Memory B cell (primary cell): ENCODE measurements at regions not wholly inside any gene's neighbourhood (a gene's known extent, or its start where the extent isn't known, plus 50 kb on each side); places are given as distances from the start of the nearest gene placed in this dataset.
"Not testable (repeated sequence)": the region's sequence is repeated elsewhere in the genome, so short reads cannot be mapped to it uniquely, and the experiment has no call there.

Source experiments
- ATAC-seq: fragments of 150-1000 bp; cut with Tn5 transposase; 2 replicates; pipeline ENCODE4 v1.10.0; 2021; ENCODE audit warnings: low read depth, mild to moderate bottlenecking, moderate library complexity
- DNase-seq, 2 donors: peaks; one replicate each; pipeline ENCODE4 v3.0.0; 2022; ENCODE audit warnings: low spot score in 2 of 2
- H3K27ac Mint-ChIP-seq: one replicate; pipeline ENCODE4 v1.8.0; 2022; ENCODE audit warnings: mild to moderate bottlenecking, moderate library complexity, mixed read lengths
- H3K27me3 Mint-ChIP-seq: one replicate; pipeline ENCODE4 v1.8.0; 2022; ENCODE audit warnings: mixed read lengths
- H3K36me3 Mint-ChIP-seq: one replicate; pipeline ENCODE4 v1.8.0; 2022; ENCODE audit warnings: mild to moderate bottlenecking, mixed read lengths
- H3K4me1 Mint-ChIP-seq: one replicate; pipeline ENCODE4 v1.8.0; 2022; ENCODE audit warnings: mixed read lengths
- H3K4me3 Mint-ChIP-seq: one replicate; pipeline ENCODE4 v1.8.0; 2022; ENCODE audit warnings: mild to moderate bottlenecking, moderate library complexity, mixed read lengths
- H3K9me3 Mint-ChIP-seq: one replicate; pipeline ENCODE4 v1.8.0; 2022; ENCODE audit warnings: mixed read lengths

GRCh38 chr5:63803165-63803564, 159.1 kb downstream of the HTR1A start:
- DNase-seq (no peak), ATAC-seq (no peak)
- Mint-ChIP-seq H3K4me1 (no peaks in the 10 kb centered on the region), H3K27me3 (no peaks in the 10 kb centered on the region), H3K9me3 (peaks cover 8% of the 10 kb centered on the region), H3K36me3 (no peaks in the 10 kb centered on the region), H3K4me3 (no peak overlapping the region), H3K27ac (no peak overlapping the region)

- ATAC-seq (no peak), DNase-seq (no peak)
- H3K27me3 Mint-ChIP-seq, result no peaks in the 10 kb centered on the region
- H3K27ac Mint-ChIP-seq, result no peak overlapping the region
- H3K4me3 Mint-ChIP-seq, result no peak overlapping the region
- H3K9me3 Mint-ChIP-seq, result peaks cover 11% of the 10 kb centered on the region
- no peaks in the 10 kb centered on the region for H3K4me1 Mint-ChIP-seq
- H3K36me3 Mint-ChIP-seq, result no peaks in the 10 kb centered on the region
Measured at GRCh38 chr5:63794979-63795378, 167.3 kb downstream of the HTR1A start.

- DNase-seq, result no peak
Measured at GRCh38 chr5:63794296-63794695, 167.9 kb downstream of the HTR1A start.

DNA sequence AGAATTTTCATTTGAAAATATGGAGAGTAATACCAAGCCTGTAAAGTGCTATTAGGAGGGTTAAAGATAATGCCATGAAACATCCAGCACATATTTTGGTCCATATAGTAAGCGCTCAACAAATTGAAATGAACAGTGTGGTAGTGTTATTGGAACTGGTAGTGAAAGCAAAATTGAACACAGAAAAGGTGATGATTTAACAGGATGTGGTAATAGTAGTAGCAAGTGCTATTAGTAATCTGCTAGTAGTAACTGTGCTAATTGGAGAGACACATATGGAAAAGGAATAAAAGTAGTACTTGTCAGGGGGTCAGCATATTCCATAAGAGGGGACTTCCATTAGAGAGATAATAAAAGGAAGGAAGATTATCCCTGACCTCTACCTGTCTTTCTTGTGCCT, 187.3 kb downstream of the HTR1A start:
- Mint-ChIP-seq H3K4me1 (no peaks in the 10 kb centered on the region), H3K27me3 (no peaks in the 10 kb centered on the region), H3K4me3 (no peak overlapping the region), H3K36me3 (no peaks in the 10 kb centered on the region), H3K9me3 (peaks cover 6% of the 10 kb centered on the region), H3K27ac (no peak overlapping the region)
- ATAC-seq (no peak), DNase-seq (no peak)

More at GRCh38 chr5:63794296-63794695, 167.9 kb downstream of the HTR1A start:
- peaks cover 10% of the 10 kb centered on the region for H3K9me3 Mint-ChIP-seq
- no peak overlapping the region for H3K4me3 Mint-ChIP-seq
- ATAC-seq, result no peak
- H3K36me3 Mint-ChIP-seq, result no peaks in the 10 kb centered on the region
- H3K4me1 Mint-ChIP-seq, result no peaks in the 10 kb centered on the region
- H3K27ac Mint-ChIP-seq, result no peak overlapping the region
- no peaks in the 10 kb centered on the region for H3K27me3 Mint-ChIP-seq

DNA sequence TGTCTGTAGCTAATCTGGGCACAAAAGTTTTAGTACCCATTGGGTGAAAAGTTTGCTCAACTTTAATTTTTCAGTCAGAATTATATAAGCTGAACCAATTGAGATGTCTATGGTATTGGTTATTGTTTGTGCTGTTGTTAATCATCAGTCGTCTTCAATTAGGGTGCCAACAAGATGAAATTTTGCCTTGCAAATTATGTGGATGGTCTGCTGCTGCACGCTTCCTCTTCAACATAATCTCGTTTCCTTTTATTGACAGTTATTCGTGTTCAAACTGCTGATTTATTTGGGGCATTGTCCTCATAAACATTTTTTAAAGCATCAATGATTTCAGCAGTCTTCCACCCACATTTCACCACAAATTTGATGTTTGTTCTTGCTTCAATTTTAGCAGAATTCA, 194.0 kb downstream of the HTR1A start:
- Mint-ChIP-seq H3K9me3 (peaks cover 13% of the 10 kb centered on the region), H3K27ac (no peak overlapping the region), H3K36me3 (no peaks in the 10 kb centered on the region), H3K4me1 (no peaks in the 10 kb centered on the region), H3K4me3 (no peak overlapping the region), H3K27me3 (no peaks in the 10 kb centered on the region)
- ATAC-seq, result no peak
- no peak for DNase-seq

GRCh38 chr5:63760965-63761364, 201.3 kb downstream of the HTR1A start:
- Mint-ChIP-seq H3K4me3 (no peak overlapping the region), H3K27ac (no peak overlapping the region), H3K36me3 (no peaks in the 10 kb centered on the region), H3K9me3 (peaks cover 8% of the 10 kb centered on the region), H3K27me3 (no peaks in the 10 kb centered on the region), H3K4me1 (no peaks in the 10 kb centered on the region)
- no peak for ATAC-seq
- DNase-seq, result no peak

- no peaks in the 10 kb centered on the region for H3K27me3 Mint-ChIP-seq
- peaks cover 6% of the 10 kb centered on the region for H3K9me3 Mint-ChIP-seq
- H3K4me3 Mint-ChIP-seq, result no peak overlapping the region
- ATAC-seq (no peak), DNase-seq (no peak)
- H3K27ac Mint-ChIP-seq, result no peak overlapping the region
- no peaks in the 10 kb centered on the region for H3K4me1 Mint-ChIP-seq
- H3K36me3 Mint-ChIP-seq, result no peaks in the 10 kb centered on the region
Measured at GRCh38 chr5:63743096-63743798, 219.0 kb downstream of the HTR1A start.

- ATAC-seq, DNase-seq, H3K27ac Mint-ChIP-seq, H3K36me3 Mint-ChIP-seq, H3K4me1 Mint-ChIP-seq, H3K27me3 Mint-ChIP-seq, H3K4me3 Mint-ChIP-seq, H3K9me3 Mint-ChIP-seq: not testable (repeated sequence)
Measured at GRCh38 chr5:63732880-63733279, 229.4 kb downstream of the HTR1A start.

DNA sequence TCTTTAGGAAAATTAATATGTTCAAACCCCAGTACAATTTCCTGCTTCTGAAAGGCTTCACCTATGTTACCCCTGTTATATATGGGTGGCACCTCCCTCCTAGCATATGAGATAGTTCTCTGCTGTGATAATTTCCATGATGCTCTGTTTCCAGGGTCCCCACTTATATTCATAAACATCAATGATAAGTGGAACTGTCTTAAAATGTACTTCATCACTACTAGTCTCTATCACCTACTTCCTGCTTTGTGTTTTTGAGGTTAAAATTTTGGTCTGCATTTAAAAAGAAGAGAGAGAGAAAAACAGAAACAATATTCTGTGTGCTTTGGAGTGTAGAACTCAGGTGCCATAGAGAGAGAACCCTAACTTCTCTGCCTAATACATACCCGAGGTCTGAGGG, 234.7 kb downstream of the HTR1A start:
- H3K27ac Mint-ChIP-seq, result no peak overlapping the region
- ATAC-seq (no peak), DNase-seq (no peak)
- H3K9me3 Mint-ChIP-seq, result peaks cover 7% of the 10 kb centered on the region
- no peak overlapping the region for H3K4me3 Mint-ChIP-seq
- H3K4me1 Mint-ChIP-seq, result no peaks in the 10 kb centered on the region
- H3K36me3 Mint-ChIP-seq, result no peaks in the 10 kb centered on the region
- no peaks in the 10 kb centered on the region for H3K27me3 Mint-ChIP-seq

GRCh38 chr5:63726496-63726895, 235.7 kb downstream of the HTR1A start:
- DNase-seq (no peak), ATAC-seq (no peak)
- Mint-ChIP-seq H3K4me1 (no peaks in the 10 kb centered on the region), H3K4me3 (no peak overlapping the region), H3K9me3 (peaks cover 7% of the 10 kb centered on the region), H3K36me3 (no peaks in the 10 kb centered on the region), H3K27me3 (no peaks in the 10 kb centered on the region), H3K27ac (no peak overlapping the region)

GRCh38 chr5:63719147-63719546, 243.1 kb downstream of the HTR1A start:
- Mint-ChIP-seq H3K27ac (no peak overlapping the region), H3K9me3 (peaks cover 1% of the 10 kb centered on the region), H3K36me3 (no peaks in the 10 kb centered on the region), H3K27me3 (no peaks in the 10 kb centered on the region), H3K4me3 (no peak overlapping the region), H3K4me1 (no peaks in the 10 kb centered on the region)
- DNase-seq, result no peak
- no peak for ATAC-seq

- DNase-seq, result no peak
- Mint-ChIP-seq H3K27me3 (no peaks in the 10 kb centered on the region), H3K4me3 (no peak overlapping the region), H3K9me3 (no peaks in the 10 kb centered on the region), H3K27ac (no peak overlapping the region), H3K4me1 (no peaks in the 10 kb centered on the region), H3K36me3 (no peaks in the 10 kb centered on the region)
- no peak for ATAC-seq
Measured at GRCh38 chr5:63700241-63700640, 262.0 kb downstream of the HTR1A start.

DNA sequence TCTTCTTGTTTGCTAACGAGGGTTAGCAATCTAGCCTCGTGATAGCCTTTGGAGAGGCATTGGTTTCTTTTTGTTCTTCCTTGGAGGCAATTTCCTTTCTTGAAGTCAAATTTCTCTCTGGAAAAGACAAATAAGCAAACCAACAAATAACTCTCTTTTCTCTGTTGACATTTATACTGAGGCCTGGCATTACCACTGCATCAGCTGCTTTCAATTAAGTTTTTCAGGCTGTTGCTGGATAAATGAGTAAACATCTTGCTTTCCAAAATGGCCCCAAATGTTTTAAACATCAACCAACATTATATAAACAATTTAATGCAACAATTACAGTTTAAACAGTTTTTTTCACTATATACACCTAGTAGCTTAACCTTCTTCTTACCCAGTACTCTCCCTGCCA, 264.4 kb downstream of the HTR1A start:
- no peak for ATAC-seq
- H3K9me3 Mint-ChIP-seq, result no peaks in the 10 kb centered on the region
- no peaks in the 10 kb centered on the region for H3K4me1 Mint-ChIP-seq
- DNase-seq, result no peak
- no peaks in the 10 kb centered on the region for H3K36me3 Mint-ChIP-seq
- H3K27me3 Mint-ChIP-seq, result no peaks in the 10 kb centered on the region
- no peak overlapping the region for H3K27ac Mint-ChIP-seq
- no peak overlapping the region for H3K4me3 Mint-ChIP-seq

DNA sequence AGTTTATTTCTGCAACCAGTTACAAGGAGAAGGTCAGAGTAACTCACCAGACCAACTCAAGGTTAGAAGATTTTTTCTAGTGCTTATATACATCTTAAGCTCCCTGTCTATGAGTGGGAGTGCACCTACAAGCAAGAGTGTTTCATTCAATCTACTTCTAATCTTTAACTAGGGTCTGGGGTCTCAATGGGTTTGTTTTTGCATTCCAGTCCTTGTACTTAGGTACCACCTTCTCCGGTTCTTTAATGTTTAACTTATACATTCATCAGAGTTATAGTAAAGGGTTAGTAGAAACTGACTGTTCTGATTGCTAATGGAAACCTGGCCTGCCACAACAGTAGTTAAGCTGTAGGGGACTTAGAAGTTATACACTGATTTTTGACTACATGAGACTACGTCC, 271.7 kb downstream of the HTR1A start:
- H3K4me1 Mint-ChIP-seq, result no peaks in the 10 kb centered on the region
- ATAC-seq, result no peak

DNA sequence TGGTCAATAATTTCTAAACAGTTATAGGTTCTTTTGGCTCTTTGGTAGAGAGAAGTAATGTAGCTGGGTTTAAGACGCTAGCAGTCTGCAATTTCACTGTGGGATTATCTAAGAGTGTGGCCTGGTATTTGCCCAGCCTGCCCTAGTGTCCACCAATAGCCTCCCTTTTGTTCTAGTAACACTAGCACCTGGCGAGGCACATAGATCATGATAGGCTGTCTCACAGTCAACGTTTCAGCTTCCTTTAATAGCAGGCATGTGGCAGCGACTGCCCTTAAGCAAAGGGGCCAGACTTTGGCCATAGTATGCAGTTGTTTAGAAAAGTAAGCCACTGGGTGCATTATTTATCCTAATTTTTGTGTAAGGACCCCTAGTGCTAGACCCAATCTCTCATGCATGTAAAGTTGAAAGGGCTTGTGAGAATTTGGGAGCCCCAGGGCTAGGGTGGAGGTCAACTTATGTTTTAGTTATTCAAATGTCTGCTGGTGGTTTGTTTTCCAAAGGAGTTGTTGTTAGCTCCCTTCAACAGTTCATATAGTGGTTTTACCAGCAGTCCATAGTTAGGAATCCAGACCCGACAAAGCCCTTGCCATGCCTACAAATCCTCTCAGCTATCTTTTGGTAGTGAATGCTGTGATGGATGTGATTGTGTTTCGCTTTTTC, 274.3 kb downstream of the HTR1A start:
- H3K9me3 Mint-ChIP-seq, result no peaks in the 10 kb centered on the region
- ATAC-seq (no peak), DNase-seq (no peak)
- no peaks in the 10 kb centered on the region for H3K4me1 Mint-ChIP-seq
- H3K36me3 Mint-ChIP-seq, result no peaks in the 10 kb centered on the region
- H3K27ac Mint-ChIP-seq, result no peak overlapping the region
- no peaks in the 10 kb centered on the region for H3K27me3 Mint-ChIP-seq
- H3K4me3 Mint-ChIP-seq, result no peak overlapping the region

More for the DNA sequence above, 271.7 kb downstream of the HTR1A start:
- Mint-ChIP-seq H3K4me3 (no peak overlapping the region), H3K36me3 (no peaks in the 10 kb centered on the region), H3K27ac (no peak overlapping the region), H3K27me3 (no peaks in the 10 kb centered on the region), H3K9me3 (no peaks in the 10 kb centered on the region)
- no peak for DNase-seq
